GM18858 (cell line): ENCODE measurements at regions not wholly inside any gene's neighbourhood (a gene's known extent, or its start where the extent isn't known, plus 50 kb on each side); places are given as distances from the start of the nearest gene placed in this dataset.
"Not testable (repeated sequence)": the region's sequence is repeated elsewhere in the genome, so short reads cannot be mapped to it uniquely, and the experiment has no call there.

ENCODE experiments used
- ATAC-seq: cut with Tn5 transposase; IDR thresholded peaks from one replicate; pipeline ENCODE4 v1.9.1; 2021; ENCODE audit not compliant: unreplicated experiment

DNA sequence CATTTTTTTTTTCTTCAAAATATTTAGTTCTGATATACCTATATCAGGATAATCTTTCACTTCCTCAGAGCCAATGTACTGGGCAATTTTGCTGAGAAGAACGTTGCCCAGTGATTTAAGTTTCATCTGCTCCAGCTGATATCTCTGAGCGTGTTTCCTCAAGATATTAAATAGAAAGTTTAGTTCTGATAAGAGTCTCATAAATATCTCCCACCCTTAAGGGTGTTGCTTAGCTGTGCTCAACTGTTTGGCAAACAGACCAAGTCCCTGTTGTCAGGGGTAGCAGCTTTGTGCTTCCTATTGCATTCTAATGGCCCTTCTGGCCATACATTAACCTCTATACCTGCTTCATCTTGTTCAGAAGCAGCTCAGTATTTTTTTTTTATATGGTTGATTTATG is 84.7 kb upstream of the GPR141 start:
- ATAC-seq: no peak

GRCh38 chr7:37601321-37601720 is 82.2 kb upstream of the GPR141 start:
- ATAC-seq: no peak

GRCh38 chr7:37604078-37604477 is 79.5 kb upstream of the GPR141 start:
- ATAC-seq: no peak

DNA sequence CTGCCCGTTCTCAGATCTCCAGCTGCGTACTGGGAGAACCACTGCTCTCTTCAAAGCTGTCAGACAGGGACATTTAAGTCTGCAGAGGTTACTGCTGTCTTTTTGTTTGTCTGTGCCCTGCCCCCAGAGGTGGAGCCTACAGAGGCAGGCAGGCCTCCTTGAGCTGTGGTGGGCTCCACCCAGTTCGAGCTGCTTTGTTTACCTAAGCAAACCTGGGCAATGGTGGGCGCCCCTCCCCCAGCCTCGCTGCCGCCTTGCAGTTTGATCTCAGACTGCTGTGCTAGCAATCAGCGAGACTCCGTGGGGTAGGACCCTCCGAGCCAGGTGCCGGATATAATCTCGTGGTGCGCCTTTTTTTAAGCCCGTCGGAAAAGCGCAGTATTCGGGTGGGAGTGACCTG is 66.2 kb upstream of the GPR141 start:
- ATAC-seq: not testable (repeated sequence)

- ATAC-seq: no peak
These were observed 50.5 kb upstream of the GPR141 start for GRCh38 chr7:37633048-37633447.
